ENCODE measurements at regions not wholly inside any gene's neighbourhood (a gene's known extent, or its start where the extent isn't known, plus 50 kb on each side); places are given as distances from the start of the nearest gene placed in this dataset.

DNA sequence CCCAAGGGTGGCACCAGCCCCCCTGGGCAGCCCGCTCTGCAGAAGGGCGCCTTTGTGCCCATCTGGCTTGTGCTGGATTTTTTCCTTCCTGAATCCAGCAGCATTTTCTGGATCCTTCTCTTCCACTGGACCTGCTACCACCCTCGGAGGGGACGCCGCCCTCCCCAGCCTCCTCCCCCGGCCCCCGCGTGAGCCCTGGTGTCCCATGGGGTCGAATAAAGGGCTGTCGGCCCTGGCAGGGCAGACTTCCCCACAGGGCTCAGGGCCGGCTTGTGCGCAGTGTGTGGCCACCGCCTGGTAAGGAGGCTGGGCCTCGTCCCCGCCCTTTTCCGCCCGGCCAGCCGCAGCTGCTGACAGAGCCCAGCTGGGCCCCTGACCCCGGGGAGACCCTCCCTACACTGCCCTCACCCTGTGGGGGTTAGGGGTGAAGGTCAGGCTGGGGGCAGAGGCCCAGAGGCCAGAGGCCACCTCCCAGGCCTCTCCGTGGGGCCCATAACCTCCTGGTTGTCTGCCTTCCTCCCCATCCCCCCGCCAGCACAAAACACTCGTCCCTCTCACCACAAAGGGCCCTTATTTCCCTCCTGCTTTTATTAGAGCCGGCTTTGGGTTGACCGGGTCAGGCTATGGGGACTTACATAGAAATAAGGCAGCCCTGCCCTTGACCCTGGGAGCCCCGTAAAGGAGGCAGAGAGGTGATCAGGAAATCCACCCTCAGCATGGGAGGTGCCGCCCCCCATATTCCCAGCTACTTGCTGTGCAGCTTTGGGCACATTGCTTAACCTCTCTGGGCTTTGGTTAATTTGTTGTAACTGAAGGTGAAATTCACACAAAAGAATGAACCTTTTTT lies 179.3 kb upstream of the CIBAR2 start (continued):
- no peak for TF ChIP-seq ZNF773 (CRISPR knock-in tag; IDR thresholded peaks at IDR 0.05; ENCODE audit: borderline replicate concordance)
- TF ChIP-seq ZNF160 (CRISPR knock-in tag; IDR thresholded peaks at IDR 0.05), result peak; percentile 86
- TF ChIP-seq, protein P1, sequence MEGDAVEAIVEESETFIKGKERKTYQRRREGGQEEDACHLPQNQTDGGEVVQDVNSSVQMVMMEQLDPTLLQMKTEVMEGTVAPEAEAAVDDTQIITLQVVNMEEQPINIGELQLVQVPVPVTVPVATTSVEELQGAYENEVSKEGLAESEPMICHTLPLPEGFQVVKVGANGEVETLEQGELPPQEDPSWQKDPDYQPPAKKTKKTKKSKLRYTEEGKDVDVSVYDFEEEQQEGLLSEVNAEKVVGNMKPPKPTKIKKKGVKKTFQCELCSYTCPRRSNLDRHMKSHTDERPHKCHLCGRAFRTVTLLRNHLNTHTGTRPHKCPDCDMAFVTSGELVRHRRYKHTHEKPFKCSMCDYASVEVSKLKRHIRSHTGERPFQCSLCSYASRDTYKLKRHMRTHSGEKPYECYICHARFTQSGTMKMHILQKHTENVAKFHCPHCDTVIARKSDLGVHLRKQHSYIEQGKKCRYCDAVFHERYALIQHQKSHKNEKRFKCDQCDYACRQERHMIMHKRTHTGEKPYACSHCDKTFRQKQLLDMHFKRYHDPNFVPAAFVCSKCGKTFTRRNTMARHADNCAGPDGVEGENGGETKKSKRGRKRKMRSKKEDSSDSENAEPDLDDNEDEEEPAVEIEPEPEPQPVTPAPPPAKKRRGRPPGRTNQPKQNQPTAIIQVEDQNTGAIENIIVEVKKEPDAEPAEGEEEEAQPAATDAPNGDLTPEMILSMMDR (CRISPR knock-in tag; IDR thresholded peaks at IDR 0.05), result peak; percentile 51
- 0 out of 2 replicates have a peak, but pooled peaks have one; percentile 74 for TF ChIP-seq ZNF589 (CRISPR knock-in tag; conservative IDR thresholded peaks at IDR 0.05)
- TF ChIP-seq FOXC1 (CRISPR knock-in tag; IDR thresholded peaks at IDR 0.05; ENCODE audit: borderline replicate concordance), result peak; percentile 98
- TF ChIP-seq ZNF510 (CRISPR knock-in tag; IDR thresholded peaks at IDR 0.05; ENCODE audit: low read depth), result 0 out of 2 replicates have a peak, but pooled peaks have one; percentile 46
- no peak for TF ChIP-seq SP140L (CRISPR knock-in tag; IDR thresholded peaks at IDR 0.05; ENCODE audit: borderline replicate concordance)
- TF ChIP-seq CREB1 (IDR thresholded peaks at IDR 0.05), result no peak
- TF ChIP-seq CREB1 (CRISPR knock-in tag; IDR thresholded peaks at IDR 0.05), result peak; percentile 78
- no peak; the same call in 1 of the 2 replicates for TF ChIP-seq ZNF335 (CRISPR knock-in tag; IDR thresholded peaks at IDR 0.05)
- TF ChIP-seq, protein P2, sequence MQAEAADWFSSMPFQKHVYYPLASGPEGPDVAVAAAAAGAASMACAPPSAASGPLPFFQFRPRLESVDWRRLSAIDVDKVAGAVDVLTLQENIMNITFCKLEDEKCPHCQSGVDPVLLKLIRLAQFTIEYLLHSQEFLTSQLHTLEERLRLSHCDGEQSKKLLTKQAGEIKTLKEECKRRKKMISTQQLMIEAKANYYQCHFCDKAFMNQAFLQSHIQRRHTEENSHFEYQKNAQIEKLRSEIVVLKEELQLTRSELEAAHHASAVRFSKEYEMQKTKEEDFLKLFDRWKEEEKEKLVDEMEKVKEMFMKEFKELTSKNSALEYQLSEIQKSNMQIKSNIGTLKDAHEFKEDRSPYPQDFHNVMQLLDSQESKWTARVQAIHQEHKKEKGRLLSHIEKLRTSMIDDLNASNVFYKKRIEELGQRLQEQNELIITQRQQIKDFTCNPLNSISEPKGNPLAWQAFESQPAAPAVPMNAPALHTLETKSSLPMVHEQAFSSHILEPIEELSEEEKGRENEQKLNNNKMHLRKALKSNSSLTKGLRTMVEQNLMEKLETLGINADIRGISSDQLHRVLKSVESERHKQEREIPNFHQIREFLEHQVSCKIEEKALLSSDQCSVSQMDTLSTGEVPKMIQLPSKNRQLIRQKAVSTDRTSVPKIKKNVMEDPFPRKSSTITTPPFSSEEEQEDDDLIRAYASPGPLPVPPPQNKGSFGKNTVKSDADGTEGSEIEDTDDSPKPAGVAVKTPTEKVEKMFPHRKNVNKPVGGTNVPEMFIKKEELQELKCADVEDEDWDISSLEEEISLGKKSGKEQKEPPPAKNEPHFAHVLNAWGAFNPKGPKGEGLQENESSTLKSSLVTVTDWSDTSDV (CRISPR knock-in tag; IDR thresholded peaks at IDR 0.05), result no peak
- peak; percentile 60; the same call in 1 of the 2 replicates for TF ChIP-seq TBX3 (IDR thresholded peaks at IDR 0.05; ENCODE audit: borderline replicate concordance)
- TF ChIP-seq ZNF558 (CRISPR knock-in tag; IDR thresholded peaks at IDR 0.05; ENCODE audit: borderline replicate concordance), result peak; percentile 92; the same call in 1 of the 2 replicates
- TF ChIP-seq NFKBIZ (CRISPR knock-in tag; IDR thresholded peaks at IDR 0.05), result peak; percentile 93
- no peak for TF ChIP-seq MTA3 (CRISPR knock-in tag; IDR thresholded peaks at IDR 0.05)
- TF ChIP-seq ZBTB42 (CRISPR knock-in tag; IDR thresholded peaks at IDR 0.05), result peak; percentile 94
- peak; percentile 77; the same call in 1 of the 2 replicates for TF ChIP-seq U2AF2 (IDR thresholded peaks at IDR 0.05; ENCODE audit: low read depth, low read length)
- peak; percentile 91; the same call in 1 of the 2 replicates for TF ChIP-seq ZNF430 (CRISPR knock-in tag; IDR thresholded peaks at IDR 0.05)
- peak; percentile 79; the same call in 1 of the 2 replicates for TF ChIP-seq KLF11 (CRISPR knock-in tag; IDR thresholded peaks at IDR 0.05)
- no peak for TF ChIP-seq RAD51 (IDR thresholded peaks at IDR 0.05; ENCODE audit: borderline replicate concordance)
- TF ChIP-seq RXRA (CRISPR knock-in tag; IDR thresholded peaks at IDR 0.05), result peak; percentile 100
- TF ChIP-seq, protein P3, sequence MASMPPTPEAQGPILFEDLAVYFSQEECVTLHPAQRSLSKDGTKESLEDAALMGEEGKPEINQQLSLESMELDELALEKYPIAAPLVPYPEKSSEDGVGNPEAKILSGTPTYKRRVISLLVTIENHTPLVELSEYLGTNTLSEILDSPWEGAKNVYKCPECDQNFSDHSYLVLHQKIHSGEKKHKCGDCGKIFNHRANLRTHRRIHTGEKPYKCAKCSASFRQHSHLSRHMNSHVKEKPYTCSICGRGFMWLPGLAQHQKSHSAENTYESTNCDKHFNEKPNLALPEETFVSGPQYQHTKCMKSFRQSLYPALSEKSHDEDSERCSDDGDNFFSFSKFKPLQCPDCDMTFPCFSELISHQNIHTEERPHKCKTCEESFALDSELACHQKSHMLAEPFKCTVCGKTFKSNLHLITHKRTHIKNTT (CRISPR knock-in tag; IDR thresholded peaks at IDR 0.05), result no peak
- TF ChIP-seq, protein P4, sequence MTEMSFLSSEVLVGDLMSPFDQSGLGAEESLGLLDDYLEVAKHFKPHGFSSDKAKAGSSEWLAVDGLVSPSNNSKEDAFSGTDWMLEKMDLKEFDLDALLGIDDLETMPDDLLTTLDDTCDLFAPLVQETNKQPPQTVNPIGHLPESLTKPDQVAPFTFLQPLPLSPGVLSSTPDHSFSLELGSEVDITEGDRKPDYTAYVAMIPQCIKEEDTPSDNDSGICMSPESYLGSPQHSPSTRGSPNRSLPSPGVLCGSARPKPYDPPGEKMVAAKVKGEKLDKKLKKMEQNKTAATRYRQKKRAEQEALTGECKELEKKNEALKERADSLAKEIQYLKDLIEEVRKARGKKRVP (CRISPR knock-in tag; IDR thresholded peaks at IDR 0.05), result no peak
- TF ChIP-seq SIN3A (IDR thresholded peaks at IDR 0.05; ENCODE audit: borderline replicate concordance, low read depth, low read length), result peak; percentile 76; the same call in 1 of the 2 replicates
